H1 (cell line): ENCODE measurements at regions not wholly inside any gene's neighbourhood (a gene's known extent, or its start where the extent isn't known, plus 50 kb on each side); places are given as distances from the start of the nearest gene placed in this dataset.
A peak's percentile ranks its signal among the peaks of the same experiment; 100 is the strongest.

Source experiments
- CTCF ChIA-PET: fragments of 300-600 bp; sonication (Branson Sonifier 250); formaldehyde crosslinking; loops from one replicate; lab custom pipeline; 2021; ENCODE audit not compliant: partially characterized antibody; lab: Charles Lee
- POLR2A ChIA-PET: fragments of 300-600 bp; sonication (Branson Sonifier 250); formaldehyde crosslinking; loops from one replicate; lab custom pipeline; 2021; ENCODE audit warnings: inconsistent platforms; ENCODE audit not compliant: partially characterized antibody; lab: Charles Lee
- DNase-seq, 2 experiments: peaks; one replicate each; pipeline versions ENCODE4 v3.0.0 to v3.0.0-alpha.2; 2010 to 2022; ENCODE audit warnings: low spot score in 2 of 2, low read depth in 1 of 2, mixed read lengths in 1 of 2
- FAIRE-seq: peaks from 2 replicates; lab custom pipeline; 2011; peaks lifted over from hg19 to GRCh38; lab: Jason Lieb, UNC
- H2AFZ ChIP-seq: 2 replicates; pipeline ENCODE4 v1.8.1; 2012; ENCODE audit warnings: low read length, inconsistent platforms
- H2AK5ac ChIP-seq: 2 replicates; pipeline ENCODE4 v1.6.1; 2013; ENCODE audit warnings: low read depth, low read length
- H2BK120ac ChIP-seq: replicated peaks from 2 replicates; pipeline ENCODE3; 2013; ENCODE audit warnings: low read depth, low read length, inconsistent platforms
- H2BK12ac ChIP-seq: 2 replicates; pipeline ENCODE4 v1.6.1; 2013; ENCODE audit warnings: low read depth, low read length
- H2BK15ac ChIP-seq: 2 replicates; pipeline ENCODE4 v1.6.1; 2013; ENCODE audit warnings: low read length
- H2BK20ac ChIP-seq: 2 replicates; pipeline ENCODE4 v1.6.1; 2013; ENCODE audit warnings: low read length
- H2BK5ac ChIP-seq: 2 replicates; pipeline ENCODE4 v1.6.1; 2013; ENCODE audit warnings: low read depth, low read length
- H3K14ac ChIP-seq: 2 replicates; pipeline ENCODE4 v1.6.1; 2013; ENCODE audit warnings: inconsistent platforms; ENCODE audit not compliant: insufficient read length
- H3K18ac ChIP-seq: 2 replicates; pipeline ENCODE4 v1.6.1; 2013; ENCODE audit warnings: low read length; ENCODE audit errors: extremely low read depth
- H3K23ac ChIP-seq: 2 replicates; pipeline ENCODE4 v1.6.1; 2013; ENCODE audit warnings: inconsistent platforms; ENCODE audit not compliant: insufficient read length
- H3K23me2 ChIP-seq: 2 replicates; pipeline ENCODE4 v1.6.1; 2013; ENCODE audit warnings: low read depth, low read length
- H3K27ac ChIP-seq: 2 replicates; pipeline ENCODE4 v1.6.1; 2011; ENCODE audit warnings: low read depth, low read length, inconsistent platforms
- H3K27me3 ChIP-seq, 4 experiments: replicated peaks in 1 of 4; 1 replicate in 1 of 4; 2 replicates in 3 of 4; pipeline versions ENCODE4 v1.6.1 to v1.8.1; 2011 to 2013; ENCODE audit warnings: low read length in 3 of 4, mild to moderate bottlenecking in 3 of 4, inconsistent platforms in 2 of 4, mixed read lengths in 2 of 4, moderate library complexity in 1 of 4; ENCODE audit not compliant: control insufficient read depth in 3 of 4, insufficient read depth in 3 of 4; ENCODE audit errors: extremely low read depth in 1 of 4
- H3K36me3 ChIP-seq, 4 experiments: 2 replicates each; pipeline versions ENCODE4 v1.6.1 to v1.8.1; 2011 to 2013; ENCODE audit warnings: mild to moderate bottlenecking in 4 of 4, low read length in 3 of 4, moderate library complexity in 2 of 4, control low read depth in 1 of 4, inconsistent platforms in 1 of 4; ENCODE audit not compliant: insufficient read depth in 4 of 4, control insufficient read depth in 2 of 4
- H3K4ac ChIP-seq: replicated peaks from 2 replicates; pipeline ENCODE3; 2013; ENCODE audit warnings: low read length, low read depth, mixed read lengths, inconsistent platforms; ENCODE audit not compliant: insufficient read length
- H3K4me1 ChIP-seq, 4 experiments: replicated peaks in 1 of 4; 1 replicate in 1 of 4; 2 replicates in 3 of 4; pipeline versions ENCODE4 v1.6.1 to v1.8.1; 2011 to 2013; ENCODE audit warnings: low read length in 3 of 4, inconsistent platforms in 2 of 4, mixed read lengths in 1 of 4; ENCODE audit not compliant: insufficient read depth in 4 of 4, control insufficient read depth in 3 of 4
- H3K4me2 ChIP-seq, 2 experiments: 2 replicates each; pipeline versions ENCODE4 v1.6.1 to v1.8.1; 2011 to 2013; ENCODE audit warnings: low read depth in 2 of 2, low read length in 2 of 2, control low read depth in 1 of 2, inconsistent platforms in 1 of 2, mild to moderate bottlenecking in 1 of 2; ENCODE audit not compliant: insufficient read depth in 1 of 2
- H3K4me3 ChIP-seq, 4 experiments: fragments of 200-600, 300-600 bp in 1 of 4; sonication (generic), shearing (Covaris generic), sonication (Bioruptor Twin) in 1 of 4; 2 replicates each; pipeline versions ENCODE4 v1.5.1 to v1.8.1; 2011 to 2016; ENCODE audit warnings: low read length in 4 of 4, low read depth in 3 of 4, control low read depth in 2 of 4, inconsistent platforms in 2 of 4, mild to moderate bottlenecking in 2 of 4, mixed read lengths in 1 of 4, moderate library complexity in 1 of 4; ENCODE audit not compliant: insufficient read depth in 2 of 4; ENCODE audit errors: extremely low read depth in 1 of 4
- H3K56ac ChIP-seq: replicated peaks from 2 replicates; pipeline ENCODE3; 2013; ENCODE audit warnings: low read depth, mild to moderate bottlenecking, mixed read lengths, low read length, inconsistent platforms; ENCODE audit not compliant: insufficient read length
- H3K79me1 ChIP-seq: 2 replicates; pipeline ENCODE4 v1.6.1; 2013; ENCODE audit warnings: low read depth, low read length, control low read depth
- H3K79me2 ChIP-seq, 2 experiments: 2 replicates each; pipeline versions ENCODE4 v1.6.1 to v1.8.1; 2012 to 2013; ENCODE audit warnings: low read length in 2 of 2, mild to moderate bottlenecking in 2 of 2, inconsistent platforms in 1 of 2; ENCODE audit not compliant: insufficient read depth in 2 of 2, control insufficient read depth in 1 of 2
- H3K9ac ChIP-seq, 4 experiments: replicated peaks in 1 of 4; 1 replicate in 1 of 4; 2 replicates in 3 of 4; pipeline versions ENCODE4 v1.6.1 to v1.8.1; 2011 to 2013; ENCODE audit warnings: low read depth in 3 of 4, low read length in 3 of 4, control low read depth in 2 of 4, mild to moderate bottlenecking in 2 of 4, moderate library complexity in 2 of 4, inconsistent platforms in 1 of 4; ENCODE audit errors: extremely low read depth in 1 of 4
- H3K9me3 ChIP-seq, 2 experiments: 2 replicates each; pipeline versions ENCODE4 v1.6.1 to v1.8.1; 2012 to 2013; ENCODE audit warnings: mild to moderate bottlenecking in 2 of 2, moderate library complexity in 2 of 2, control low read depth in 1 of 2, inconsistent platforms in 1 of 2, low read depth in 1 of 2, low read length in 1 of 2, mixed read lengths in 1 of 2; ENCODE audit not compliant: insufficient read depth in 2 of 2
- H4K20me1 ChIP-seq, 2 experiments: replicated peaks in 1 of 2; 2 replicates each; pipeline versions ENCODE3 to v1.8.1; 2011 to 2013; ENCODE audit warnings: inconsistent platforms in 2 of 2, low read length in 2 of 2, mild to moderate bottlenecking in 1 of 2; ENCODE audit not compliant: insufficient read depth in 2 of 2, control insufficient read depth in 1 of 2
- H4K5ac ChIP-seq: 2 replicates; pipeline ENCODE4 v1.6.1; 2013; ENCODE audit warnings: low read length, low read depth, mixed read lengths, inconsistent platforms; ENCODE audit not compliant: insufficient read length
- H4K8ac ChIP-seq: 2 replicates; pipeline ENCODE4 v1.8.0; 2013; ENCODE audit warnings: mild to moderate bottlenecking, moderate library complexity, low read length, inconsistent platforms; ENCODE audit not compliant: insufficient read depth; ENCODE audit errors: extremely low read depth
- H4K91ac ChIP-seq: replicated peaks from 2 replicates; pipeline ENCODE3; 2013; ENCODE audit warnings: low read length, mixed read lengths, inconsistent platforms; ENCODE audit not compliant: insufficient read length
- CTBP2 ChIP-seq: IDR thresholded peaks from 2 replicates; pipeline ENCODE4 v1.7.0; 2011; ENCODE audit warnings: borderline replicate concordance, mild to moderate bottlenecking, moderate library complexity, mixed read lengths, low read length; ENCODE audit not compliant: insufficient read depth, insufficient read length
- E2F6 ChIP-seq: IDR thresholded peaks from 2 replicates; pipeline ENCODE4 v1.6.1; 2012; ENCODE audit warnings: inconsistent platforms
- EGR1 ChIP-seq: IDR thresholded peaks from 2 replicates; pipeline ENCODE4 v1.6.1; 2011; ENCODE audit warnings: low read depth, low read length, borderline replicate concordance
- FOSL1 ChIP-seq: IDR thresholded peaks from 2 replicates; pipeline ENCODE4 v1.6.1; 2011; ENCODE audit warnings: mild to moderate bottlenecking, low read depth, low read length, moderate library complexity; ENCODE audit not compliant: insufficient read depth
- HDAC6 ChIP-seq: IDR thresholded peaks from one replicate; pipeline ENCODE4 v1.7.1; 2012; ENCODE audit warnings: low read depth, mild to moderate bottlenecking, inconsistent platforms, low read length, moderate library complexity
- POLR2A ChIP-seq, 2 experiments: IDR thresholded peaks; 1 replicate in 1 of 2; 2 replicates in 1 of 2; pipeline ENCODE4 v1.6.1; 2011; ENCODE audit warnings: low read depth in 2 of 2, low read length in 2 of 2, mild to moderate bottlenecking in 2 of 2; ENCODE audit errors: control extremely low read depth in 1 of 2
- POU5F1 ChIP-seq: IDR thresholded peaks from 2 replicates; pipeline ENCODE4 v1.6.1; 2011; ENCODE audit warnings: low read depth, mild to moderate bottlenecking, low read length, moderate library complexity
- RAD21 ChIP-seq, 2 experiments: IDR thresholded peaks in 1 of 2; conservative IDR thresholded peaks in 1 of 2; 2 replicates each; pipeline ENCODE4 v1.6.1; 2011; ENCODE audit warnings: low read depth in 2 of 2, low read length in 2 of 2, improper control_type of control experiment in 1 of 2, inconsistent platforms in 1 of 2, mild to moderate bottlenecking in 1 of 2, moderate library complexity in 1 of 2
- SIN3A ChIP-seq, 2 experiments: IDR thresholded peaks in 1 of 2; conservative IDR thresholded peaks in 1 of 2; 2 replicates each; pipeline ENCODE4 v1.6.1; 2011 to 2012; ENCODE audit warnings: low read length in 2 of 2, improper control_type of control experiment in 1 of 2, low read depth in 1 of 2, mild to moderate bottlenecking in 1 of 2
- SIRT6 ChIP-seq: IDR thresholded peaks from one replicate; pipeline ENCODE4 v1.7.1; 2012; ENCODE audit warnings: low read length, inconsistent platforms
- TCF12 ChIP-seq: IDR thresholded peaks from 2 replicates; pipeline ENCODE4 v1.6.1; 2011; ENCODE audit warnings: low read depth, mild to moderate bottlenecking, low read length
- WGBS, 2 experiments: shearing (Covaris generic) in 1 of 2; methylation state at CpG; one replicate each; pipeline versions ENCODE4 v1.1.6 to v1.1.7; 2013 to 2015; ENCODE audit warnings: low lambda C conversion rate in 2 of 2, mixed read lengths in 2 of 2, inconsistent platforms in 1 of 2, low coverage in 1 of 2, missing lambda C conversion rate in 1 of 2; ENCODE audit not compliant: insufficient replicate concordance in 2 of 2, insufficient coverage in 1 of 2, insufficient read length in 1 of 2; ENCODE audit errors: extremely low coverage in 1 of 2, missing lambda C conversion rate in 1 of 2; 5-methylcytosine and 5-hydroxymethylcytosine counted together

GRCh38 chr13:73765651-73766384 lies 368.4 kb downstream of the KLF12 start:
- H3K36me3 ChIP-seq: no peaks in the 10 kb centered on the region
- H3K4me2 ChIP-seq: peak overlapping the region; percentile 37 to 66
- POLR2A ChIA-PET: no interaction called here
- no peak overlapping the region for H2BK15ac ChIP-seq
- no peak overlapping the region for H2BK5ac ChIP-seq
- peak overlapping the region in 3 of 4 experiments; percentile 14 to 39 (median 20); a peak in 4 of 8 replicates for H3K4me3 ChIP-seq
- peak in 1 of 2 experiments; percentile 57 for DNase-seq
- H3K23ac ChIP-seq: no peak overlapping the region
- H3K56ac ChIP-seq: no peak overlapping the region
- FAIRE-seq: peak; percentile 50
- no peaks in the 10 kb centered on the region for H3K27me3 ChIP-seq
- no peak overlapping the region for H2BK20ac ChIP-seq
- H3K79me1 ChIP-seq: no peaks in the 10 kb centered on the region
- H3K23me2 ChIP-seq: no peaks in the 10 kb centered on the region
- H2AFZ ChIP-seq: no peak overlapping the region
- H4K8ac ChIP-seq: no peak overlapping the region
- H4K91ac ChIP-seq: no peak overlapping the region
- peaks cover 5 to 20% (median 14%) of the 10 kb centered on the region in 4 experiments; a peak in 6 of 7 replicates for H3K4me1 ChIP-seq
- no peak overlapping the region for H3K18ac ChIP-seq
- no peak overlapping the region for H3K4ac ChIP-seq
- H3K79me2 ChIP-seq: no peaks in the 10 kb centered on the region
- H3K27ac ChIP-seq: no peak overlapping the region
- H3K9me3 ChIP-seq: no peaks in the 10 kb centered on the region
- H4K20me1 ChIP-seq: no peaks in the 10 kb centered on the region
- no peak overlapping the region for H2BK12ac ChIP-seq
- H3K14ac ChIP-seq: no peak overlapping the region
- no peak overlapping the region for H4K5ac ChIP-seq
- WGBS, 2 experiments: 27% methylated on average over 12 of the region's 12 CpGs; no CpG with 5 or more reads in 1 of the 2 experiments
- CTCF ChIA-PET: interaction anchor here (0.7 to 3.6 kb wide), 8 partner anchors 9 to 1459 kb away, joined by 3 to 26 read pairs (median 3); no protein-coding TSS in a partner anchor
- H2BK120ac ChIP-seq: no peak overlapping the region
- H2AK5ac ChIP-seq: no peak overlapping the region
- no peak overlapping the region for H3K9ac ChIP-seq
- TF ChIP-seq E2F6 (no peak), POLR2A (IDR thresholded peaks at IDR 0.05; ENCODE audit: control extremely low read depth in 1 of 2, low read depth in 2 of 2, low read length in 2 of 2) (no peak), HDAC6 (no peak), SIN3A (conservative IDR thresholded peaks at IDR 0.05 in 1 of 2, IDR thresholded peaks at IDR 0.05 in 1 of 2; ENCODE audit: low read depth in 1 of 2, low read length in 2 of 2) (no peak), TCF12 (peak; percentile 89), EGR1 (peak; percentile 11; the same call in 1 of the 2 replicates), RAD21 (IDR thresholded peaks at IDR 0.05 in 1 of 2, conservative IDR thresholded peaks at IDR 0.05 in 1 of 2; ENCODE audit: low read depth in 2 of 2, low read length in 2 of 2) (0 out of 4 replicates have a peak, but pooled peaks of 1 of the 2 experiments have one; percentile 2), FOSL1 (no peak), POU5F1 (peak; percentile 36; the same call in 1 of the 2 replicates), CTBP2 (no peak), SIRT6 (no peak)
